Fibroblast of mammary gland (primary cell): ENCODE measurements at regions not wholly inside any gene's neighbourhood (a gene's known extent, or its start where the extent isn't known, plus 50 kb on each side); places are given as distances from the start of the nearest gene placed in this dataset.

Experiments
- DNase-seq: peaks from one replicate; pipeline ENCODE4 v3.0.0-alpha.2; 2010; ENCODE audit warnings: low read depth
- H3K4me3 ChIP-seq: 2 replicates; pipeline ENCODE4 v1.5.1; 2011; ENCODE audit warnings: low read depth, mild to moderate bottlenecking, low read length, moderate library complexity; ENCODE audit not compliant: control insufficient read depth
- TF ChIP-seq, protein P1 (sequence below): conservative IDR thresholded peaks from 2 replicates; pipeline ENCODE4 v1.5.1; 2011; ENCODE audit warnings: low read depth, low read length, inconsistent platforms; ENCODE audit not compliant: control insufficient read depth, insufficient read depth

DNA sequence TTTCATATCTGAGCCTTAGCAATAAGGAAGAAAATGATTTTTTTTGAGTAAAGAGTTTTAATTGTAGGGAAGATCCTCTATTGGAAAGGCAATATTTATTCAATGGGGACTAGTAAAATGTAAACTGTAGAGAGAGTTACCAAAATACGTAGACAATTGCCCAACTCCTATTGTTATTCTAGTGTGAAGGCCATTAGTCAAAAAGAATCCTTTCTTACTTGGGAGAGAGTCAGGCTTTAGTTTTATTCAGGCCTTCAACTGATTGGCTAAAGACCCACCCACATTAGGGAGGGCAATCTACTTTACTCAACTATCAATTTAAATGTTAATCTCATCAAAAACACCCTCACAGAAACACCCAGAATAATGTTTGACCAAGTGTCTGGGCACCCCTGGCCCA, 485.8 kb upstream of the ATXN7L3B start:
- no peak for DNase-seq
- TF ChIP-seq, protein P1, sequence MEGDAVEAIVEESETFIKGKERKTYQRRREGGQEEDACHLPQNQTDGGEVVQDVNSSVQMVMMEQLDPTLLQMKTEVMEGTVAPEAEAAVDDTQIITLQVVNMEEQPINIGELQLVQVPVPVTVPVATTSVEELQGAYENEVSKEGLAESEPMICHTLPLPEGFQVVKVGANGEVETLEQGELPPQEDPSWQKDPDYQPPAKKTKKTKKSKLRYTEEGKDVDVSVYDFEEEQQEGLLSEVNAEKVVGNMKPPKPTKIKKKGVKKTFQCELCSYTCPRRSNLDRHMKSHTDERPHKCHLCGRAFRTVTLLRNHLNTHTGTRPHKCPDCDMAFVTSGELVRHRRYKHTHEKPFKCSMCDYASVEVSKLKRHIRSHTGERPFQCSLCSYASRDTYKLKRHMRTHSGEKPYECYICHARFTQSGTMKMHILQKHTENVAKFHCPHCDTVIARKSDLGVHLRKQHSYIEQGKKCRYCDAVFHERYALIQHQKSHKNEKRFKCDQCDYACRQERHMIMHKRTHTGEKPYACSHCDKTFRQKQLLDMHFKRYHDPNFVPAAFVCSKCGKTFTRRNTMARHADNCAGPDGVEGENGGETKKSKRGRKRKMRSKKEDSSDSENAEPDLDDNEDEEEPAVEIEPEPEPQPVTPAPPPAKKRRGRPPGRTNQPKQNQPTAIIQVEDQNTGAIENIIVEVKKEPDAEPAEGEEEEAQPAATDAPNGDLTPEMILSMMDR = no peak
- no peak overlapping the region for H3K4me3 ChIP-seq

DNA sequence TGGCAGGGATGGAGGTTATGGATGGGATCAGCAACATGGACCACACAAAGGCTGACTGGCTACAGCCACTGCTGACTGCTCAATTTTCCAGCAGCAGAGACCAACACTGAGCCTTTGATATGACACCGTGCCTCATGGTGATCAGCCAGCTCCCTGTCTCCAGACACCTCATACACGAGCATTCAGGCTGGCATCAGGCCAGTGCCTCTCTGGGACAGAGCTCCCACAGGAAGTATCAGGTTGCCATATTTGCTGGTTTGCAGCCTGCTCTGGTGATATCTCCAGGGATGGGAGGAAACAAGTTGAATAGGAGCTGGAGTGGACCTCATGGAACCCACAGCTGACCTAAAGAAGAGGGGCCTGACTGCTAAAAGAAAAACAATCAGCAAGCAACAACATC, 471.2 kb upstream of the ATXN7L3B start:
- TF ChIP-seq, protein P1 = no peak
- DNase-seq = no peak
- H3K4me3 ChIP-seq = no peak overlapping the region

DNA sequence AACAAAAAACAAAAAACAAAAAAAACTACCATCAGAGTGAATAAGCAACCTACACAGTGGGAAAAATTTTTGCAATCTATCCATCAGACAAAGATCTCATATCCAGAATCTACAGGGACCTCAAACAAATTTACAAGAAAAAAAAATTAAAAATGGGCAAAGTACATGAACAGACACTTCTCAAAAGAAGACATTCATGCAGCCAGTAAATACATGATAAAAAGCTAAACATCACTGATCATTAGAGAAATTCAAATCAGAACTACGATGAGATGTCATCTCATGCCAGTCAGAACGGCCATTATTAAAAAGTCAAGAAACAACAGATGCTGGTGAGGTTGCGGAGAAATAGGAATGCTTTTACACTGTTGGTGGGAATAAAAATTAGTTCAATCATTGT, 466.5 kb upstream of the ATXN7L3B start:
- TF ChIP-seq, protein P1 = no peak
- H3K4me3 ChIP-seq = no peak overlapping the region
- no peak for DNase-seq

DNA sequence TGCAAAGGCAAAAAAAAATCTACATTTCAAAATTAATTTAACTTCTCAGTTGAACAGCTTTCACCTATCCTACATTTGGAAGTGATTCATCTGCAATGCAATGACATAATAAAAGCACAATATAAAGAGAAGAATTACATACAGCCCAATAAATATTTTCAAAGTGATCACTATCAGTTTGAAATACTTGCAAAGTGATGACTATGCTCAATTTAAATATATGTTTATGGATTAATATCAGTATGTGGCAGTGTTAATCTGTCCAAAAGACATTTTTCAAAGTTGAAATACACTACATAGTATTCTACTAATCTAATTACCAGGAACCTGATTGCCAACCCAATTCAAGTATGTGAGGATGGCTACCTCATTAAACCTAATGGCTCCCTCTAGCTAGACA, 460.7 kb upstream of the ATXN7L3B start:
- no peak for DNase-seq
- TF ChIP-seq, protein P1 = no peak
- H3K4me3 ChIP-seq = no peak overlapping the region

DNA sequence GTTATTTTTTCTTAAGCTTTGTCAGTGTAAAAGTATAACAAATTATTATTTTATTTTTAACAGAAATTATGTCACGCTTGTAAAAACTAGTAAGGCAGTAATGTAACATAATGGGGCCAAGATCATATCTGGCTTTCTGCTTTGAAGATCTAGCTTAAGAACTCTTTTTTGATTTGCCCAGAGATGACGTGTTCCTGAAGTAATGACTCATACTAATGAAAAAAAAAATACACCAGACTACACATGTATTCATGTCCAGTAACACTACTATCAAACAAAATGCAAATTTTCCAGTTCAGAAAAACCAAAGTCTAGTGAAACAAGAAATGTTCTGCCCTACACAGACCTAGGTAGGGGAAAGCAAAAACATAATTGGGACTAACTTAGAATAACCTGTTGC, 432.2 kb upstream of the ATXN7L3B start:
- H3K4me3 ChIP-seq = no peak overlapping the region
- TF ChIP-seq, protein P1 = no peak
- no peak for DNase-seq

DNA sequence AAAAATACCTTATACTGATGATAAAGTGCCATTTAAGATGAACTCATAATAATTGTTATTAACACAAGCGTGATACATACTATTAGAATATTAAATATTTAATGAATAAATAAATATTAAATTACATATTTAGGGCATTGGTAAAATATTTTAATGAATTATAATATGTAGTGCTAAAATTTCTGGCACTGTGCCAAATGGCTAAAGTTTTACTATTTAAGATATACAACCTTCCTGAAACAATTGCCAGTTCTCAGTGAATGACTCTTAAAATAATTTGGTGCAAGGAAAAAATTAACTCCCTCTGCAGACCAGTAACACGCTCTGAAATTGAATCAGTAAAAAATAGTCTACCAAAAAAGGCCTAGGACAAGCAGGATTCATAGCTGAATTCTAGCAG, 428.9 kb upstream of the ATXN7L3B start:
- no peak for DNase-seq
- TF ChIP-seq, protein P1 = no peak
- no peak overlapping the region for H3K4me3 ChIP-seq

DNA sequence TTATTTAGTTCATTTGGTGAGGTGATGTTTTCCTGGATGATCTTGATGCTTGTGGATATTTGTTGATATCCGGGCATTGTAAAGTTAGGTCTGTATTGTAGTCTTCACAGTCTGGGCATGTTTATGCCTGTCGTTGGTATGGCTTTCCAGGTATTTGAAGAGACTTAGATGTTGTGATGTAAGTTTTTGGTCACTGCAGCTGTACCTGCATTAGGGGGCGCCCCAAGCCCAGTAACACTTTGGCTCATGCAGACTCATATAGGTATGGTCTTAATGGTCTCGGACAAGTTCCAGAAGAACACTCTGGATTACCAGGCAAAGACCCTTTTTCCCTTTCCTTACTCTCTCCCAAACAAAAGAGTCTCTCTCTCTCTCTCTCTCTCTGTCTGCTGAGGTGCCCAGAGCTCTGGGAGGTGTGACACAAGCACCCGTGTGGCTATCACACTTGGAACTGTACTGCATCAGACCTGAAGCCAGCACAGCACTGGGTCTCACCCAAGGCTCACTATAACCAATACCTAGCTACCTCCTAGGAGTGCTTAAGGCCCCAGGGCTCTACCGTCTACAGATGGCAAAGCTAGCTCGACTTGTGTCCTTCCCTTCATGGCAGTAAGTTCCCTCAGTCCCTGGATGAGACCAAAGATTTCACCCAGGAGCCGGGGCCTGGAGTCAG, 425.8 kb upstream of the ATXN7L3B start:
- TF ChIP-seq, protein P1 = peak; percentile 18
- H3K4me3 ChIP-seq = no peak overlapping the region
- DNase-seq = peak; percentile 1
